GM23338 (cell line): ENCODE measurements at regions not wholly inside any gene's neighbourhood (a gene's known extent, or its start where the extent isn't known, plus 50 kb on each side); places are given as distances from the start of the nearest gene placed in this dataset.

Source experiments
- ATAC-seq: fragments of 200-7000 bp; cut with Tn5 transposase; 3 replicates; pipeline ENCODE4 v1.9.1; 2020
- DNase-seq: peaks from one replicate; pipeline ENCODE4 v3.0.0-alpha.2; 2015; ENCODE audit warnings: low spot score
- H2AFZ ChIP-seq: fragments of 200-600 bp; sonication (generic); 2 replicates; pipeline ENCODE4 v1.8.0; 2016; ENCODE audit warnings: antibody characterized with exemption, mild to moderate bottlenecking, moderate library complexity
- H3F3A ChIP-seq: fragments of 200-600 bp; sonication (generic); replicated peaks from 2 replicates; pipeline ENCODE4 v1.8.0; 2017; ENCODE audit warnings: antibody characterized with exemption, mixed run types, low read depth
- H3K27ac ChIP-seq: fragments of 200-600 bp; sonication (generic); 2 replicates; pipeline ENCODE4 v1.6.1; 2016; ENCODE audit warnings: low read depth
- H3K27me3 ChIP-seq: fragments of 200-600 bp; sonication (generic); 2 replicates; pipeline ENCODE4 v1.8.0; 2016; ENCODE audit warnings: mild to moderate bottlenecking, mixed run types, moderate library complexity; ENCODE audit not compliant: insufficient read depth
- H3K36me3 ChIP-seq: fragments of 200-600 bp; sonication (generic); 2 replicates; pipeline ENCODE4 v1.8.0; 2016; ENCODE audit warnings: mild to moderate bottlenecking; ENCODE audit not compliant: insufficient read depth
- H3K4me1 ChIP-seq: fragments of 200-600 bp; sonication (generic); 2 replicates; pipeline ENCODE4 v1.8.0; 2016; ENCODE audit warnings: mild to moderate bottlenecking, moderate library complexity; ENCODE audit not compliant: insufficient read depth
- H3K4me2 ChIP-seq: fragments of 200-600 bp; sonication (generic); 2 replicates; pipeline ENCODE4 v1.7.1; 2017; ENCODE audit warnings: mixed run types
- H3K4me3 ChIP-seq: fragments of 200-600 bp; sonication (generic); 2 replicates; pipeline ENCODE4 v1.6.1; 2016; ENCODE audit warnings: mixed run types
- H3K79me2 ChIP-seq: fragments of 200-600 bp; sonication (generic); replicated peaks from 2 replicates; pipeline ENCODE4 v1.8.0; 2017; ENCODE audit warnings: mild to moderate bottlenecking; ENCODE audit not compliant: insufficient read depth
- H3K9me2 ChIP-seq: fragments of 200-600 bp; sonication (generic); 2 replicates; pipeline ENCODE4 v1.8.0; 2017; ENCODE audit not compliant: insufficient read depth
- H4K20me1 ChIP-seq: fragments of 200-600 bp; sonication (generic); replicated peaks from 2 replicates; pipeline ENCODE4 v1.8.0; 2017; ENCODE audit warnings: mild to moderate bottlenecking; ENCODE audit not compliant: insufficient read depth
- H3K27ac Mint-ChIP-seq: 2 replicates; pipeline ENCODE4 v1.8.0; 2020; ENCODE audit warnings: inconsistent platforms, mild to moderate bottlenecking, moderate library complexity, mixed read lengths
- H3K27me3 Mint-ChIP-seq: 3 replicates; pipeline ENCODE4 v1.8.0; 2022; ENCODE audit warnings: low read depth, mild to moderate bottlenecking, moderate library complexity, mixed read lengths, inconsistent platforms; ENCODE audit not compliant: insufficient read depth, poor library complexity
- H3K36me3 Mint-ChIP-seq: 3 replicates; pipeline ENCODE4 v1.8.0; 2021; ENCODE audit warnings: low read depth, mild to moderate bottlenecking, inconsistent platforms, moderate library complexity, mixed read lengths
- H3K4me1 Mint-ChIP-seq: 3 replicates; pipeline ENCODE4 v1.8.0; 2020; ENCODE audit warnings: mild to moderate bottlenecking, inconsistent platforms, mixed read lengths
- H3K4me3 Mint-ChIP-seq: 3 replicates; pipeline ENCODE4 v1.8.0; 2021; ENCODE audit warnings: moderate library complexity, mild to moderate bottlenecking, inconsistent platforms, mixed read lengths
- H3K9me3 Mint-ChIP-seq: 3 replicates; pipeline ENCODE4 v1.8.0; 2020; ENCODE audit warnings: moderate library complexity, mild to moderate bottlenecking, inconsistent platforms, mixed read lengths
- EZH2 ChIP-seq: fragments of 200-600 bp; sonication (generic); IDR thresholded peaks from one replicate; pipeline ENCODE4 v1.8.0; 2017; ENCODE audit warnings: antibody characterized with exemption, mild to moderate bottlenecking, low read depth; ENCODE audit not compliant: unreplicated experiment
- EZH2phosphoT487 ChIP-seq: fragments of 200-600 bp; sonication (generic); IDR thresholded peaks from one replicate; pipeline ENCODE4 v1.8.1; 2018; ENCODE audit warnings: antibody characterized with exemption; ENCODE audit not compliant: unreplicated experiment
- NANOG ChIP-seq: IDR thresholded peaks from 2 replicates; pipeline ENCODE4 v1.6.1; 2016; ENCODE audit warnings: antibody characterized with exemption, borderline replicate concordance
- POLR2AphosphoS5 ChIP-seq: IDR thresholded peaks from 2 replicates; pipeline ENCODE4 v1.6.1; 2016; ENCODE audit warnings: antibody characterized with exemption, low read depth
- STAT1 ChIP-seq: IDR thresholded peaks from one replicate; pipeline ENCODE4 v1.6.1; 2016; ENCODE audit warnings: antibody characterized with exemption; ENCODE audit not compliant: unreplicated experiment
- ZNF114 ChIP-seq: fragments of 250-450 bp; sonication (Bioruptor Pico); IDR thresholded peaks from 2 replicates; pipeline ENCODE4 v1.5.0; 2020; ENCODE audit warnings: mild to moderate bottlenecking, moderate library complexity
- ZNF331 ChIP-seq: fragments of 250-450 bp; sonication (Bioruptor Pico); IDR thresholded peaks from 2 replicates; pipeline ENCODE4 v1.5.0; 2020; ENCODE audit warnings: low read depth, mild to moderate bottlenecking, moderate library complexity
- ZNF462 ChIP-seq: fragments of 250-450 bp; sonication (Bioruptor Pico); IDR thresholded peaks from 2 replicates; pipeline ENCODE4 v1.5.0; 2020; ENCODE audit warnings: mild to moderate bottlenecking, moderate library complexity
- TF ChIP-seq, protein P1 (sequence below): IDR thresholded peaks from one replicate; pipeline ENCODE4 v1.6.1; 2018; ENCODE audit warnings: antibody characterized with exemption; ENCODE audit not compliant: unreplicated experiment
- TF ChIP-seq, protein P2 (sequence below): IDR thresholded peaks from 2 replicates; pipeline ENCODE4 v1.6.1; 2016; ENCODE audit warnings: antibody characterized with exemption

- TF ChIP-seq, protein P1, sequence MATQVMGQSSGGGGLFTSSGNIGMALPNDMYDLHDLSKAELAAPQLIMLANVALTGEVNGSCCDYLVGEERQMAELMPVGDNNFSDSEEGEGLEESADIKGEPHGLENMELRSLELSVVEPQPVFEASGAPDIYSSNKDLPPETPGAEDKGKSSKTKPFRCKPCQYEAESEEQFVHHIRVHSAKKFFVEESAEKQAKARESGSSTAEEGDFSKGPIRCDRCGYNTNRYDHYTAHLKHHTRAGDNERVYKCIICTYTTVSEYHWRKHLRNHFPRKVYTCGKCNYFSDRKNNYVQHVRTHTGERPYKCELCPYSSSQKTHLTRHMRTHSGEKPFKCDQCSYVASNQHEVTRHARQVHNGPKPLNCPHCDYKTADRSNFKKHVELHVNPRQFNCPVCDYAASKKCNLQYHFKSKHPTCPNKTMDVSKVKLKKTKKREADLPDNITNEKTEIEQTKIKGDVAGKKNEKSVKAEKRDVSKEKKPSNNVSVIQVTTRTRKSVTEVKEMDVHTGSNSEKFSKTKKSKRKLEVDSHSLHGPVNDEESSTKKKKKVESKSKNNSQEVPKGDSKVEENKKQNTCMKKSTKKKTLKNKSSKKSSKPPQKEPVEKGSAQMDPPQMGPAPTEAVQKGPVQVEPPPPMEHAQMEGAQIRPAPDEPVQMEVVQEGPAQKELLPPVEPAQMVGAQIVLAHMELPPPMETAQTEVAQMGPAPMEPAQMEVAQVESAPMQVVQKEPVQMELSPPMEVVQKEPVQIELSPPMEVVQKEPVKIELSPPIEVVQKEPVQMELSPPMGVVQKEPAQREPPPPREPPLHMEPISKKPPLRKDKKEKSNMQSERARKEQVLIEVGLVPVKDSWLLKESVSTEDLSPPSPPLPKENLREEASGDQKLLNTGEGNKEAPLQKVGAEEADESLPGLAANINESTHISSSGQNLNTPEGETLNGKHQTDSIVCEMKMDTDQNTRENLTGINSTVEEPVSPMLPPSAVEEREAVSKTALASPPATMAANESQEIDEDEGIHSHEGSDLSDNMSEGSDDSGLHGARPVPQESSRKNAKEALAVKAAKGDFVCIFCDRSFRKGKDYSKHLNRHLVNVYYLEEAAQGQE = no peak
- TF ChIP-seq NANOG = no peak
Measured at GRCh38 chr20:18919996-18920395, 106.4 kb downstream of the SCP2D1 start (continued).

DNA sequence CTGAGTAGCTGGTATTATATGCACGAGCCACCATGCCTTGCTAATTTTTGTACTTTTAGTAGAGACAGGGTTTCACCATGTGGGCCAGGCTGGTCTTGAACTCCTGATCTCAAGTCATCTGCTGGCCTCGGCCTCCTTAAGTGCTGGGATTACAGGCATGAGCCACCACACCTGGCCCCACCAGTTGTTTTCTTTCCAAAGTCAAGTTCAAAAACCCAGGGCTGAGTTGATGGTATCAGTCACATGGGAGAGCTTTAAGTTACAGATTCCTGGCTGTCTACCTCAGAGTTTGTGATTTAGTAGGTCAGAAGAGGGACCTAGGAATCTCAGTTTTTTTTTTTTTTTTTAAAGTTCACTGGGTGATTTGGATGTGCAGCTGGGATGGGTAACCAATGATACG, 107.7 kb downstream of the SCP2D1 start:
- Mint-ChIP-seq H3K9me3 (no peaks in the 10 kb centered on the region; the same call in 2 of the 3 replicates), H3K4me3 (no peak overlapping the region), H3K4me1 (no peaks in the 10 kb centered on the region), H3K27ac (no peak overlapping the region), H3K27me3 (peaks cover 3% of the 10 kb centered on the region), H3K36me3 (no peaks in the 10 kb centered on the region; the same call in 1 of the 3 replicates)
- Histone ChIP-seq H3K36me3 (no peaks in the 10 kb centered on the region), H3K4me2 (no peak overlapping the region), H3K27me3 (no peaks in the 10 kb centered on the region), H3K4me3 (no peak overlapping the region), H3K27ac (no peak overlapping the region), H3F3A (no peaks in the 10 kb centered on the region), H3K9me2 (peaks cover 11% of the 10 kb centered on the region), H2AFZ (no peak overlapping the region), H3K4me1 (no peaks in the 10 kb centered on the region; the same call in 1 of the 2 replicates), H4K20me1 (no peaks in the 10 kb centered on the region), H3K79me2 (no peaks in the 10 kb centered on the region)
- ATAC-seq = no peak
- no peak for DNase-seq
- TF ChIP-seq POLR2AphosphoS5 = no peak
- TF ChIP-seq NANOG = no peak
- TF ChIP-seq STAT1 = no peak
- no peak for TF ChIP-seq ZNF462 (CRISPR knock-in tag)
- TF ChIP-seq, protein P2, sequence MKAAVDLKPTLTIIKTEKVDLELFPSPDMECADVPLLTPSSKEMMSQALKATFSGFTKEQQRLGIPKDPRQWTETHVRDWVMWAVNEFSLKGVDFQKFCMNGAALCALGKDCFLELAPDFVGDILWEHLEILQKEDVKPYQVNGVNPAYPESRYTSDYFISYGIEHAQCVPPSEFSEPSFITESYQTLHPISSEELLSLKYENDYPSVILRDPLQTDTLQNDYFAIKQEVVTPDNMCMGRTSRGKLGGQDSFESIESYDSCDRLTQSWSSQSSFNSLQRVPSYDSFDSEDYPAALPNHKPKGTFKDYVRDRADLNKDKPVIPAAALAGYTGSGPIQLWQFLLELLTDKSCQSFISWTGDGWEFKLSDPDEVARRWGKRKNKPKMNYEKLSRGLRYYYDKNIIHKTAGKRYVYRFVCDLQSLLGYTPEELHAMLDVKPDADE = no peak
- no peak for TF ChIP-seq EZH2
- no peak for TF ChIP-seq EZH2phosphoT487
- TF ChIP-seq, protein P1 = no peak
- no peak for TF ChIP-seq ZNF331 (CRISPR knock-in tag)
- no peak for TF ChIP-seq ZNF114
